ENCODE measurements at regions not wholly inside any gene's neighbourhood (a gene's known extent, or its start where the extent isn't known, plus 50 kb on each side); places are given as distances from the start of the nearest gene placed in this dataset.

- ATAC-seq, result no peak
- Mint-ChIP-seq H3K36me3 (no peaks in the 10 kb centered on the region), H3K9me3 (no peaks in the 10 kb centered on the region), H3K27ac (no peak overlapping the region)
- no peak for DNase-seq (ENCODE audit: low spot score in 2 of 2)
Measured at GRCh38 chr2:41899189-41899588, 148.6 kb upstream of the PKDCC start.

GRCh38 chr2:41900101-41900577 is 147.7 kb upstream of the PKDCC start:
- no peak for ATAC-seq
- no peaks in the 10 kb centered on the region for H3K9me3 Mint-ChIP-seq
- no peak for DNase-seq (ENCODE audit: low spot score in 2 of 2)
- no peaks in the 10 kb centered on the region for H3K36me3 Mint-ChIP-seq
- no peak overlapping the region for H3K27ac Mint-ChIP-seq

- Mint-ChIP-seq H3K27ac (no peak overlapping the region), H3K9me3 (no peaks in the 10 kb centered on the region), H3K36me3 (no peaks in the 10 kb centered on the region)
- DNase-seq (ENCODE audit: low spot score in 2 of 2), result no peak
- ATAC-seq, result no peak
Measured at GRCh38 chr2:41902897-41903296, 144.9 kb upstream of the PKDCC start.

- no peaks in the 10 kb centered on the region for H3K36me3 Mint-ChIP-seq
- no peak for DNase-seq (ENCODE audit: low spot score in 2 of 2)
Measured at GRCh38 chr2:41903474-41904135, 144.2 kb upstream of the PKDCC start.

GRCh38 chr2:41904459-41904858 is 143.4 kb upstream of the PKDCC start:
- no peak for DNase-seq (ENCODE audit: low spot score in 2 of 2)
- H3K9me3 Mint-ChIP-seq, result no peaks in the 10 kb centered on the region
- no peak overlapping the region for H3K27ac Mint-ChIP-seq
- no peaks in the 10 kb centered on the region for H3K36me3 Mint-ChIP-seq
- ATAC-seq, result no peak

More at GRCh38 chr2:41903474-41904135, 144.2 kb upstream of the PKDCC start:
- H3K27ac Mint-ChIP-seq, result no peak overlapping the region
- H3K9me3 Mint-ChIP-seq, result no peaks in the 10 kb centered on the region
- no peak for ATAC-seq

- Mint-ChIP-seq H3K27ac (no peak overlapping the region), H3K36me3 (no peaks in the 10 kb centered on the region), H3K9me3 (no peaks in the 10 kb centered on the region)
- no peak for ATAC-seq
- DNase-seq (ENCODE audit: low spot score in 2 of 2), result no peak
Measured at GRCh38 chr2:41905597-41906337, 142.1 kb upstream of the PKDCC start.

GRCh38 chr2:41906338-41906725 is 141.5 kb upstream of the PKDCC start:
- Mint-ChIP-seq H3K9me3 (no peaks in the 10 kb centered on the region), H3K36me3 (no peaks in the 10 kb centered on the region), H3K27ac (no peak overlapping the region)
- ATAC-seq (no peak), DNase-seq (ENCODE audit: low spot score in 2 of 2) (no peak)

GRCh38 chr2:41907141-41907540 is 140.7 kb upstream of the PKDCC start:
- peak overlapping the region in 1 of 2 donors; percentile 31 for H3K27ac Mint-ChIP-seq
- DNase-seq (ENCODE audit: low spot score in 2 of 2) (no peak), ATAC-seq (no peak)
- no peaks in the 10 kb centered on the region for H3K36me3 Mint-ChIP-seq
- H3K9me3 Mint-ChIP-seq, result no peaks in the 10 kb centered on the region

GRCh38 chr2:41907771-41908207 is 140.0 kb upstream of the PKDCC start:
- no peak overlapping the region for H3K27ac Mint-ChIP-seq
- H3K9me3 Mint-ChIP-seq, result no peaks in the 10 kb centered on the region
- ATAC-seq (no peak), DNase-seq (ENCODE audit: low spot score in 2 of 2) (no peak)
- H3K36me3 Mint-ChIP-seq, result no peaks in the 10 kb centered on the region

GRCh38 chr2:41908349-41908748 is 139.5 kb upstream of the PKDCC start:
- DNase-seq (ENCODE audit: low spot score in 2 of 2) (no peak), ATAC-seq (peak in 1 of 2 donors; percentile 26)
- no peaks in the 10 kb centered on the region for H3K9me3 Mint-ChIP-seq
- H3K36me3 Mint-ChIP-seq, result no peaks in the 10 kb centered on the region
- no peak overlapping the region for H3K27ac Mint-ChIP-seq

- H3K9me3 Mint-ChIP-seq, result no peaks in the 10 kb centered on the region
- H3K36me3 Mint-ChIP-seq, result no peaks in the 10 kb centered on the region
- H3K27ac Mint-ChIP-seq, result no peak overlapping the region
- DNase-seq (ENCODE audit: low spot score in 2 of 2), result no peak
- no peak for ATAC-seq
Measured at GRCh38 chr2:41909584-41909983, 138.2 kb upstream of the PKDCC start.

- Mint-ChIP-seq H3K9me3 (no peaks in the 10 kb centered on the region), H3K27ac (no peak overlapping the region), H3K36me3 (no peaks in the 10 kb centered on the region)
- peak in 1 of 2 donors; percentile 50 for ATAC-seq
- no peak for DNase-seq (ENCODE audit: low spot score in 2 of 2)
Measured at GRCh38 chr2:41910126-41910525, 137.7 kb upstream of the PKDCC start.

GRCh38 chr2:41911033-41911432 is 136.8 kb upstream of the PKDCC start:
- DNase-seq (ENCODE audit: low spot score in 2 of 2), result no peak
- Mint-ChIP-seq H3K27ac (no peak overlapping the region), H3K36me3 (no peaks in the 10 kb centered on the region), H3K9me3 (no peaks in the 10 kb centered on the region)
- ATAC-seq, result no peak

- ATAC-seq, result no peak
- DNase-seq (ENCODE audit: low spot score in 2 of 2), result no peak
- H3K9me3 Mint-ChIP-seq, result no peaks in the 10 kb centered on the region
- H3K36me3 Mint-ChIP-seq, result no peaks in the 10 kb centered on the region
- H3K27ac Mint-ChIP-seq, result no peak overlapping the region
Measured at GRCh38 chr2:41912337-41912736, 135.5 kb upstream of the PKDCC start.

- no peaks in the 10 kb centered on the region for H3K9me3 Mint-ChIP-seq
- DNase-seq (ENCODE audit: low spot score in 2 of 2) (no peak), ATAC-seq (no peak)
- no peak overlapping the region for H3K27ac Mint-ChIP-seq
- no peaks in the 10 kb centered on the region for H3K36me3 Mint-ChIP-seq
Measured at GRCh38 chr2:41912776-41913175, 135.0 kb upstream of the PKDCC start.

GRCh38 chr2:41913311-41913710 is 134.5 kb upstream of the PKDCC start:
- Mint-ChIP-seq H3K27ac (no peak overlapping the region), H3K9me3 (no peaks in the 10 kb centered on the region), H3K36me3 (no peaks in the 10 kb centered on the region)
- DNase-seq (ENCODE audit: low spot score in 2 of 2) (no peak), ATAC-seq (no peak)

GRCh38 chr2:41913921-41914609 is 133.8 kb upstream of the PKDCC start:
- H3K27ac Mint-ChIP-seq, result no peak overlapping the region
- no peaks in the 10 kb centered on the region for H3K36me3 Mint-ChIP-seq
- DNase-seq (ENCODE audit: low spot score in 2 of 2) (no peak), ATAC-seq (no peak)
- no peaks in the 10 kb centered on the region for H3K9me3 Mint-ChIP-seq
